PC-9 (cell line): ENCODE measurements at regions not wholly inside any gene's neighbourhood (a gene's known extent, or its start where the extent isn't known, plus 50 kb on each side); places are given as distances from the start of the nearest gene placed in this dataset.

Experiments used
- BruUV-seq: library from RNA; stranded (reverse); fragments of 400-500 nt; replicated peaks from 2 replicates; lab custom pipeline; 2021; lab: Mats Ljungman, UMichigan
- CTCF ChIA-PET: fragments of 300-600 bp; sonication (Branson Sonifier 250); formaldehyde crosslinking; loops from one replicate; lab custom pipeline; 2022; ENCODE audit warnings: antibody characterized with exemption; lab: Charles Lee
- POLR2A ChIA-PET: fragments of 300-600 bp; sonication (Branson Sonifier 250); formaldehyde crosslinking; loops from one replicate; lab custom pipeline; 2022; ENCODE audit warnings: antibody characterized with exemption; ENCODE audit not compliant: unreplicated experiment; lab: Charles Lee
- DNase-seq, 2 experiments: peaks; one replicate each; pipeline versions ENCODE4 v3.0.0 to v3.0.0-alpha.2; 2015 to 2022; ENCODE audit warnings: mixed read lengths in 1 of 2
- H2AFZ ChIP-seq: fragments of 200-600 bp; sonication (generic); 2 replicates; pipeline ENCODE4 v1.8.1; 2017; ENCODE audit warnings: antibody characterized with exemption
- H3F3A ChIP-seq: fragments of 200-600 bp; sonication (generic); 2 replicates; pipeline ENCODE4 v1.8.1; 2017; ENCODE audit warnings: antibody characterized with exemption, mild to moderate bottlenecking, low read depth; ENCODE audit not compliant: insufficient read depth
- H3K27ac ChIP-seq: fragments of 200-600 bp; sonication (generic); 2 replicates; pipeline ENCODE4 v1.6.1; 2016; ENCODE audit warnings: mixed run types
- H3K27me3 ChIP-seq: fragments of 200-600 bp; sonication (generic); 2 replicates; pipeline ENCODE4 v1.6.1; 2016; ENCODE audit warnings: low read depth, mixed run types; ENCODE audit not compliant: insufficient read depth
- H3K36me3 ChIP-seq: fragments of 200-600 bp; sonication (generic); 2 replicates; pipeline ENCODE4 v1.6.1; 2016; ENCODE audit warnings: low read depth, mixed run types
- H3K4me1 ChIP-seq: fragments of 200-600 bp; sonication (generic); replicated peaks from 2 replicates; pipeline ENCODE4 v1.6.1; 2016; ENCODE audit warnings: mixed run types; ENCODE audit not compliant: insufficient read depth
- H3K4me2 ChIP-seq: fragments of 200-600 bp; sonication (generic); 2 replicates; pipeline ENCODE4 v1.6.1; 2017; ENCODE audit warnings: mixed run types
- H3K4me3 ChIP-seq: fragments of 200-600 bp; sonication (generic); 2 replicates; pipeline ENCODE4 v1.6.1; 2016; ENCODE audit warnings: mixed run types
- H3K79me2 ChIP-seq: fragments of 200-600 bp; sonication (generic); 2 replicates; pipeline ENCODE4 v1.6.1; 2017; ENCODE audit warnings: low read depth, mixed run types
- H3K9me2 ChIP-seq: fragments of 200-600 bp; sonication (generic); 2 replicates; pipeline ENCODE4 v1.8.1; 2017; ENCODE audit warnings: mild to moderate bottlenecking; ENCODE audit not compliant: insufficient read depth
- H3K9me3 ChIP-seq: fragments of 200-600 bp; sonication (generic); 2 replicates; pipeline ENCODE4 v1.8.1; 2016; ENCODE audit warnings: low read depth; ENCODE audit not compliant: insufficient read depth
- H4K20me1 ChIP-seq: fragments of 200-600 bp; sonication (generic); 2 replicates; pipeline ENCODE4 v1.8.1; 2017; ENCODE audit not compliant: insufficient read depth
- EZH2 ChIP-seq: fragments of 200-600 bp; sonication (generic); IDR thresholded peaks from 2 replicates; pipeline ENCODE4 v1.8.0; 2017; ENCODE audit warnings: antibody characterized with exemption, low read depth
- intact Hi-C: fragments of 100-400 bp; cut with micrococcal nuclease; formaldehyde crosslinking; loops from one replicate; pipeline ENCODE4 v1.10.0; 2022; ENCODE audit not compliant: unreplicated experiment
- TF ChIP-seq, protein P1 (sequence below): fragments of 200-600 bp; sonication (generic); conservative IDR thresholded peaks from 2 replicates; pipeline ENCODE4 v1.6.1; 2017; ENCODE audit warnings: mixed run types, antibody characterized with exemption, mild to moderate bottlenecking, moderate library complexity

DNA sequence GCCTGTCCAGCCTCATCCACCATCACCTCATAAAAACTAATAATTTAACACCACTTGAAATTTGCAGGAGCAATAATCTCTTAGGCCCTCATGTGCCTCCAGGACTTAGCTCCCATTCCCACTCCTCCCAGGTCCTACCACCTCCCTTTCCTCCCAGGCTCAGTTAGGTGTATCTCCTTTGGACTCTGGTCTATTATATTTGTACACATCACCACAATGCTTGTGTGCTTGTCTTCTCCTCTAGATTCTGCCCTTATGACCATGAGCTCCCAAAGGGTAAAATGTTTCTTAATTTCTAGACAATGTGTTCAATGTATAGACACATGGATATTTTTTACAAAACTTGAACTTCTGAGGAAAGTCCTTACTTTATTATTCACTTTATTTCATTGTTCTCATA, 182.0 kb upstream of the ZC3H15 start:
- H3K79me2 ChIP-seq: no peaks in the 10 kb centered on the region
- no peak overlapping the region for H3K4me3 ChIP-seq
- H3K27ac ChIP-seq: no peak overlapping the region
- no peak overlapping the region for H2AFZ ChIP-seq
- H3K9me3 ChIP-seq: no peaks in the 10 kb centered on the region
- intact Hi-C loops: no loop called here
- H3K4me2 ChIP-seq: no peak overlapping the region
- no peaks in the 10 kb centered on the region for H3F3A ChIP-seq
- H3K27me3 ChIP-seq: no peaks in the 10 kb centered on the region
- peaks cover 13% of the 10 kb centered on the region for H3K4me1 ChIP-seq
- no peak for TF ChIP-seq EZH2
- TF ChIP-seq, protein P1, sequence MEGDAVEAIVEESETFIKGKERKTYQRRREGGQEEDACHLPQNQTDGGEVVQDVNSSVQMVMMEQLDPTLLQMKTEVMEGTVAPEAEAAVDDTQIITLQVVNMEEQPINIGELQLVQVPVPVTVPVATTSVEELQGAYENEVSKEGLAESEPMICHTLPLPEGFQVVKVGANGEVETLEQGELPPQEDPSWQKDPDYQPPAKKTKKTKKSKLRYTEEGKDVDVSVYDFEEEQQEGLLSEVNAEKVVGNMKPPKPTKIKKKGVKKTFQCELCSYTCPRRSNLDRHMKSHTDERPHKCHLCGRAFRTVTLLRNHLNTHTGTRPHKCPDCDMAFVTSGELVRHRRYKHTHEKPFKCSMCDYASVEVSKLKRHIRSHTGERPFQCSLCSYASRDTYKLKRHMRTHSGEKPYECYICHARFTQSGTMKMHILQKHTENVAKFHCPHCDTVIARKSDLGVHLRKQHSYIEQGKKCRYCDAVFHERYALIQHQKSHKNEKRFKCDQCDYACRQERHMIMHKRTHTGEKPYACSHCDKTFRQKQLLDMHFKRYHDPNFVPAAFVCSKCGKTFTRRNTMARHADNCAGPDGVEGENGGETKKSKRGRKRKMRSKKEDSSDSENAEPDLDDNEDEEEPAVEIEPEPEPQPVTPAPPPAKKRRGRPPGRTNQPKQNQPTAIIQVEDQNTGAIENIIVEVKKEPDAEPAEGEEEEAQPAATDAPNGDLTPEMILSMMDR: no peak
- H3K36me3 ChIP-seq: no peaks in the 10 kb centered on the region
- no peaks in the 10 kb centered on the region for H4K20me1 ChIP-seq
- ChIA-PET POLR2A (no interaction called here), CTCF (no interaction called here)
- no peak for DNase-seq
- no peaks in the 10 kb centered on the region for H3K9me2 ChIP-seq
- no TSS peak for BruUV-seq

DNA sequence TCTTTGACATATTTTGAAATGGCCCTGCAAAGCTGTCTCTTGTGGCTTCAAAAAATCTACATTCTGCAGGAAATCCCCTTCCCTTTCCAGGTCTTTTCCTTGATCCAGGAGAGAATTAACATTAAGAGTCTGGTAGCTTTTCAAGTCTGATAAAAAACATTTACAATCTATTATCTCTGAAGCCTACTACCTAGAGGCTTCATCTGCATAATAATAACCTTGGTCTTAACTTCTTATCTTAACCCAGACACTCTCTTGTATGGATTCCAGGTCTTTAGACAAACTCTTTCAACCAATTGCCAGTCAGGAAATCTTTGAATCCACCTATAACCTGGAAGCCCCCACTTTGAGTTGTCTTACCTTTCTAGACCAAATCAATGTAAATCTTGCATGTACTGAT, 179.3 kb upstream of the ZC3H15 start:
- H3K9me3 ChIP-seq: no peaks in the 10 kb centered on the region
- H3K4me2 ChIP-seq: no peak overlapping the region
- H4K20me1 ChIP-seq: no peaks in the 10 kb centered on the region
- no peak for DNase-seq
- H3K79me2 ChIP-seq: no peaks in the 10 kb centered on the region
- BruUV-seq: no TSS peak
- no peaks in the 10 kb centered on the region for H3F3A ChIP-seq
- H3K4me3 ChIP-seq: no peak overlapping the region
- H3K9me2 ChIP-seq: no peaks in the 10 kb centered on the region
- H3K36me3 ChIP-seq: no peaks in the 10 kb centered on the region
- intact Hi-C loops: no loop called here
- peaks cover 13% of the 10 kb centered on the region for H3K4me1 ChIP-seq
- ChIA-PET CTCF (no interaction called here), POLR2A (no interaction called here)
- H3K27ac ChIP-seq: no peak overlapping the region
- no peaks in the 10 kb centered on the region for H3K27me3 ChIP-seq
- TF ChIP-seq, protein P1: no peak
- no peak for TF ChIP-seq EZH2
- no peak overlapping the region for H2AFZ ChIP-seq

DNA sequence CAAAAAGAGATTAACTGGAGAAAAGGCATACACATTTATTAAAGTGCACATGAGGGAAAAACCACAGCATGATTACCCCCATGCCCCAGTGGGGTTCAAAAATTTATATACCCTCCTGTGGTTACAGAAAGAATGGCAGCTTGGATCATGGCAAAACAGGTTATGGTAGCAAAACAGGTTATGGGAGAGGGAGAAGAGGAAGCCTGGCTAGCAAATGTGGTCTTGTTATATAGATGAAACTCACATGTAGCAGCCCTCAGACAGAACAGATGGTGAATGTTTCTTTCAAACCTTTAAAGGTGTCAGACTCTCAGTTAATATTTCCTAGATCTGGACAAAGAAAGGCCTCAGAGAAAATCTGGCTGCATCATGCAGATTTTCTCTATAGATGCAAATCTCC, 178.2 kb upstream of the ZC3H15 start:
- H3F3A ChIP-seq: no peaks in the 10 kb centered on the region
- BruUV-seq: no TSS peak
- ChIA-PET CTCF (no interaction called here), POLR2A (no interaction called here)
- no peaks in the 10 kb centered on the region for H4K20me1 ChIP-seq
- peaks cover 13% of the 10 kb centered on the region for H3K4me1 ChIP-seq
- H3K4me2 ChIP-seq: peak overlapping the region; percentile 47
- H2AFZ ChIP-seq: peak overlapping the region; percentile 27; the same call in 1 of the 2 replicates
- H3K79me2 ChIP-seq: no peaks in the 10 kb centered on the region
- H3K9me3 ChIP-seq: no peaks in the 10 kb centered on the region
- peak overlapping the region; percentile 33; the same call in 1 of the 2 replicates for H3K27ac ChIP-seq
- H3K9me2 ChIP-seq: no peaks in the 10 kb centered on the region
- no peak overlapping the region for H3K4me3 ChIP-seq
- intact Hi-C loops: no loop called here
- no peaks in the 10 kb centered on the region for H3K36me3 ChIP-seq
- no peaks in the 10 kb centered on the region for H3K27me3 ChIP-seq
- TF ChIP-seq EZH2: no peak
- TF ChIP-seq, protein P1: no peak; the same call in 1 of the 2 replicates
- no peak for DNase-seq
